ENCODE measurements at regions not wholly inside any gene's neighbourhood (a gene's known extent, or its start where the extent isn't known, plus 50 kb on each side); places are given as distances from the start of the nearest gene placed in this dataset.

DNA sequence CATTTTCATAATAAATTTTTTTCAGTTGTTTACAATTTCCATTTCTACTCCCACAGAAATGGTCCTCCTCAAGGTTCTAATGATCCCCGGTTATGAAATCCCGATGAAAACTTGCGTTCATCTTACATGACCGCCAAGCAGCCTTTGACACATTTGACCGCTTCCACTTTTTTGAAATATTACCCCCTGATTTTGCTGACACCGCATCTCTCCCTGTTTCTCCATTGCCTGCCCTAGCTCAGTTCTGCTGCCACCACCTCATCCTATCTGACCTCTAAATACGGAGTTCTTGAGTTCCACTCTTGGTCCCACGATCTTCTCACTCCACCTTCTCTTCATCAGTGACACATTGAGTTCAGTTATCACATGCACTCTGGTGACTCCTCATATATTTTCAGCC lies 74.1 kb downstream of the SLC35B3 start:
- in situ Hi-C loops (cut with HindIII; ENCODE audit: low pct_ligation_motif_present, low sequenced_read_pairs) = no loop called here
- TF ChIP-seq, protein P1, sequence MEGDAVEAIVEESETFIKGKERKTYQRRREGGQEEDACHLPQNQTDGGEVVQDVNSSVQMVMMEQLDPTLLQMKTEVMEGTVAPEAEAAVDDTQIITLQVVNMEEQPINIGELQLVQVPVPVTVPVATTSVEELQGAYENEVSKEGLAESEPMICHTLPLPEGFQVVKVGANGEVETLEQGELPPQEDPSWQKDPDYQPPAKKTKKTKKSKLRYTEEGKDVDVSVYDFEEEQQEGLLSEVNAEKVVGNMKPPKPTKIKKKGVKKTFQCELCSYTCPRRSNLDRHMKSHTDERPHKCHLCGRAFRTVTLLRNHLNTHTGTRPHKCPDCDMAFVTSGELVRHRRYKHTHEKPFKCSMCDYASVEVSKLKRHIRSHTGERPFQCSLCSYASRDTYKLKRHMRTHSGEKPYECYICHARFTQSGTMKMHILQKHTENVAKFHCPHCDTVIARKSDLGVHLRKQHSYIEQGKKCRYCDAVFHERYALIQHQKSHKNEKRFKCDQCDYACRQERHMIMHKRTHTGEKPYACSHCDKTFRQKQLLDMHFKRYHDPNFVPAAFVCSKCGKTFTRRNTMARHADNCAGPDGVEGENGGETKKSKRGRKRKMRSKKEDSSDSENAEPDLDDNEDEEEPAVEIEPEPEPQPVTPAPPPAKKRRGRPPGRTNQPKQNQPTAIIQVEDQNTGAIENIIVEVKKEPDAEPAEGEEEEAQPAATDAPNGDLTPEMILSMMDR (IDR thresholded peaks at IDR 0.05; ENCODE audit: low read depth, low read length, missing control alignments) = no peak

DNA sequence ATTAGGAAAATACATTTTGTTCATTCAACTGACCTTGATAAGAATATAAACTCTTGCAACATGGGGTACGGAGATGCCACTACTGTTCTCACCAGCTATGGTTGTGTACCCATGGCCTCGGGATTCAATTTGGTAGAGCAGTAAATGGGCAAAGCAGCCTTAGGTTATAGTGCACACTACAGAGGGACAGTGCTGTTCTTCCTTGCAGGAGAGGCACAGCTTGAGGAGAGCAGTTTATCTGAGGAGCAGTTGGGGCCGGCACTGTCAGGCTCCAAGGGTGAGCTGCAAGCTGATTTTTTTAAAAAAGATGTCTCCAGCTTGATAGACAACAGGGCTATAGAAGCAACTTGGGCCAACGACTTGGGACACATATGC lies 82.4 kb downstream of the SLC35B3 start:
- no peak for DNase-seq
- Histone ChIP-seq H3K4me3 (ENCODE audit: low read depth, low read length) (no peak overlapping the region), H3K36me3 (replicated peaks) (no peaks in the 10 kb centered on the region), H3K27ac (no peak overlapping the region), H3K27me3 (replicated peaks) (no peaks in the 10 kb centered on the region)
- TF ChIP-seq, protein P1 (IDR thresholded peaks at IDR 0.05; ENCODE audit: low read depth, low read length, missing control alignments) = no peak
- in situ Hi-C loops (cut with HindIII; ENCODE audit: low pct_ligation_motif_present, low sequenced_read_pairs) = no loop called here

More for the DNA sequence above, 74.1 kb downstream of the SLC35B3 start:
- Histone ChIP-seq H3K27ac (no peak overlapping the region), H3K36me3 (replicated peaks) (no peaks in the 10 kb centered on the region), H3K27me3 (replicated peaks) (no peaks in the 10 kb centered on the region), H3K4me3 (ENCODE audit: low read depth, low read length) (no peak overlapping the region)
- DNase-seq = no peak

DNA sequence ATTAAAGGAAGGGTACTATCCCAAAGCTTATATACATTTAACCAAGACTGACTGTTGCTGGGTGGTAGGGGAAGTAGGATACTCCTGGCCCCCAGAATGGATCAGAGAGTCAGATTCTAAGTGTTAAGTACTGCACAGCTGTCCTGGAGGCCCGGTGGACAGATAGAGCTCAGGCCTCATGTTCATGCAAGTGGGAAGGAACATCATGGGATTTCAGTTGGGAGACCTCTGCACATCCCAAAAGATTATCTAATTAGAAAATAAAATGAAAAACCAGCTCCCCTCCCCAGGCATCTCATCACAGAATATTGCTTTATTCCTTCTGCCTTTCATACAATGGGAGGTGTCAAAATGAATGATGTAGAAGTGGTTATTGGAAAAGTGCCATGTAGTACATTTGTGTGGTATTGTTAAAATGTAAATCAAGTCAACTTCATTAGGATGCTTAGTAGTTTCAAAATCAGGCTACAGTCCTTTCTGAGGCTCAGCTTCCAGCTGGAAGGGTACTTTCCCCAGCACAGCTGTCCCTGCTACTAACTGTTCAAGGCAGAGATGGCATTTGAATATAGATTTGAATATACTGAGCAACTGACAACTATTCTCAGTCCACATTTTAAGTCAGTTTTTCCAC lies 82.9 kb downstream of the SLC35B3 start:
- in situ Hi-C loops (cut with HindIII; ENCODE audit: low pct_ligation_motif_present, low sequenced_read_pairs) = no loop called here
- H3K27ac ChIP-seq = no peak overlapping the region
- DNase-seq = no peak
- H3K36me3 ChIP-seq (replicated peaks) = no peaks in the 10 kb centered on the region
- H3K27me3 ChIP-seq (replicated peaks) = no peaks in the 10 kb centered on the region
- TF ChIP-seq, protein P1 (IDR thresholded peaks at IDR 0.05; ENCODE audit: low read depth, low read length, missing control alignments) = no peak
- no peak overlapping the region for H3K4me3 ChIP-seq (ENCODE audit: low read depth, low read length)

DNA sequence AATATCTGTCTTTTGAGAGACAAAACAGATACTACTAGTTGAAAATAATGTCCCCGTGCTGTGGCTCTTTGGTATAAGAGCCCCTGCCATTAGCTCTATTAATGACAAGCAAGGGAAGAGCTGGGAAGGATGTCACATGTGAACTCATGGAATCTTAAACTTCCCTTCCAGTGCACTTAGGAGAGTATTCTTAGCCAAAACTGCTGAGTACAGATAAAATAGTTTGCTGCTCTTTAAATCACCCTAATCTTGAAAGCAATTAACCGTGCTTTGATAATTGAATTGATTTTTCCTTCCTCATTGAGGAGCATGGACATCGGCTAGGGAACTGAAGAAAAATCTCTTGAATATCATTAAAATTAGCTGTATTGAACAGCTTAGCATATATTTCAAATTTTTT lies 91.7 kb downstream of the SLC35B3 start:
- Histone ChIP-seq H3K27me3 (replicated peaks) (no peaks in the 10 kb centered on the region), H3K27ac (no peak overlapping the region), H3K4me3 (ENCODE audit: low read depth, low read length) (no peak overlapping the region), H3K36me3 (replicated peaks) (no peaks in the 10 kb centered on the region)
- in situ Hi-C loops (cut with HindIII; ENCODE audit: low pct_ligation_motif_present, low sequenced_read_pairs) = no loop called here
- TF ChIP-seq, protein P1 (IDR thresholded peaks at IDR 0.05; ENCODE audit: low read depth, low read length, missing control alignments) = no peak
- no peak for DNase-seq

DNA sequence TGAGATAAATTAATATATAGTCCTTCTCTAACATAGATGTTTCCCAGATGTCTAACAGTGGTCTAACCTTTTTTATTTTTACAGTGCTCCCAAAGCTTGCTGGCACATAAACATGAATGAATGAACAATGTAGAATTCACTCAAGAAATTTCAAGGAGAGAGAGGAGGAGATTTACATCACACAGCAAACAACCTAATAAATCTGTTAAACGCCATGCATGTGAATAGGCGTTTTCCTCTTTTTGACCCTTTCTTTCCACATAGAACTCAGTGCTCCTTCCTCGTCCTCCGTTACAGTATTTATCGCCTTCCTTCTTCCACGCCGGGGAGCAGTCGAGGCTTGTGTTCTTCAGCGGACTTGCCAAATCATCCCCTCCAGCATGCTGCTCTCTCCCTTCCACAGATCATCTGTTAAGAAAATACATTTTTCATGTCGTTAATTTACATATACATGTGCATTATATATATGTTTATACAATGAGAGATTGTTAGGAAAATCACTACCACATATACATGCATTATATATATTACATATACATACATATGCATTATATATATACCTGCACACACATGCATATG lies 93.0 kb downstream of the SLC35B3 start:
- TF ChIP-seq, protein P1 (IDR thresholded peaks at IDR 0.05; ENCODE audit: low read depth, low read length, missing control alignments) = no peak
- no peak for DNase-seq
- Histone ChIP-seq H3K36me3 (replicated peaks) (no peaks in the 10 kb centered on the region), H3K27ac (no peak overlapping the region), H3K27me3 (replicated peaks) (no peaks in the 10 kb centered on the region), H3K4me3 (ENCODE audit: low read depth, low read length) (no peak overlapping the region)
- in situ Hi-C loops (cut with HindIII; ENCODE audit: low pct_ligation_motif_present, low sequenced_read_pairs) = no loop called here

DNA sequence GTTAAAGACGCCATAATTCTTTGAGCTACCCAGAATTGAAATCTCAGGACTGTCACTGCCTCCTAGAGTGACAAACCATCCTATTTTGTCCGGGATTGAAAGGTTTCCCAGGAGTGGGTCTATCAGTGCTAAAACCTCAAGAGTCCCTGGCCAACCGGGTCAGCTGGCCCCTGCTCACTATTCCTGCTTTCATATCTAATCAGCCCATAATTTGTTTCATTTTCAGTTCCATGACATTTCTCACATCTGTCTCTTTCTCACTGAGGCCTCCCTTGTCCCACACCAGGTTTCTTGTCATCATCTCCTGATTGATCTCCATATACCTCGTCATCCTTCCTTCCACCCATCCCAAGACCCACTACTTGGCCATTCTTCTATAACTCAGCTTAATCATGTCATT lies 98.2 kb downstream of the SLC35B3 start:
- Histone ChIP-seq H3K27me3 (replicated peaks) (no peaks in the 10 kb centered on the region), H3K4me3 (ENCODE audit: low read depth, low read length) (no peak overlapping the region), H3K27ac (no peak overlapping the region), H3K36me3 (replicated peaks) (no peaks in the 10 kb centered on the region)
- TF ChIP-seq, protein P1 (IDR thresholded peaks at IDR 0.05; ENCODE audit: low read depth, low read length, missing control alignments) = no peak
- no peak for DNase-seq
- in situ Hi-C loops (cut with HindIII; ENCODE audit: low pct_ligation_motif_present, low sequenced_read_pairs) = no loop called here
